ENCODE measurements at regions not wholly inside any gene's neighbourhood (a gene's known extent, or its start where the extent isn't known, plus 50 kb on each side); places are given as distances from the start of the nearest gene placed in this dataset.

- H3K27ac ChIP-seq (ENCODE audit: low read depth, low read length): no peak overlapping the region
- no peaks in the 10 kb centered on the region for H3K23me2 ChIP-seq (ENCODE audit: low read depth, low read length)
- H2AFZ ChIP-seq (ENCODE audit: low read length): no peak overlapping the region
- peaks cover 0 to under 1% of the 10 kb centered on the region in 2 experiments; a peak in 1 of 4 replicates for H3K9me3 ChIP-seq (ENCODE audit: insufficient read depth in 2 of 2, low read depth in 1 of 2, low read length in 1 of 2)
- H3K4ac ChIP-seq (replicated peaks; ENCODE audit: insufficient read length, low read depth, low read length): no peak overlapping the region
- H3K36me3 ChIP-seq (ENCODE audit: control insufficient read depth in 2 of 4, insufficient read depth in 4 of 4, low read length in 3 of 4): no peaks in the 10 kb centered on the region
- H4K20me1 ChIP-seq (replicated peaks in 1 of 2; ENCODE audit: control insufficient read depth in 1 of 2, insufficient read depth in 2 of 2, low read length in 2 of 2): no peaks in the 10 kb centered on the region
- no peak overlapping the region for H3K14ac ChIP-seq (ENCODE audit: insufficient read length)
- no peak overlapping the region for H4K91ac ChIP-seq (replicated peaks; ENCODE audit: insufficient read length, low read length)
- H3K18ac ChIP-seq (ENCODE audit: extremely low read depth, low read length): no peak overlapping the region
- H4K5ac ChIP-seq (ENCODE audit: insufficient read length, low read depth, low read length): no peak overlapping the region
- no peak overlapping the region for H2BK5ac ChIP-seq (ENCODE audit: low read depth, low read length)
- no peak overlapping the region for H3K4me2 ChIP-seq (ENCODE audit: insufficient read depth in 1 of 2, low read depth in 2 of 2, low read length in 2 of 2)
- no peak overlapping the region for H2AK5ac ChIP-seq (ENCODE audit: low read depth, low read length)
- H2BK15ac ChIP-seq (ENCODE audit: low read length): no peak overlapping the region
- no peaks in the 10 kb centered on the region for H3K27me3 ChIP-seq (replicated peaks in 1 of 4; ENCODE audit: control insufficient read depth in 3 of 4, extremely low read depth in 1 of 4, insufficient read depth in 3 of 4, low read length in 3 of 4)
- H3K79me1 ChIP-seq (ENCODE audit: low read depth, low read length): no peaks in the 10 kb centered on the region
- H3K56ac ChIP-seq (replicated peaks; ENCODE audit: insufficient read length, low read depth, low read length): no peak overlapping the region
- no peak overlapping the region for H3K23ac ChIP-seq (ENCODE audit: insufficient read length)
- CTCF ChIA-PET (ENCODE audit: partially characterized antibody): no interaction called here
- no peak overlapping the region for H3K4me3 ChIP-seq (ENCODE audit: extremely low read depth in 1 of 4, insufficient read depth in 2 of 4, low read depth in 3 of 4, low read length in 4 of 4)
- H3K4me1 ChIP-seq (replicated peaks in 1 of 4; ENCODE audit: control insufficient read depth in 3 of 4, insufficient read depth in 4 of 4, low read length in 3 of 4): no peaks in the 10 kb centered on the region
- H2BK12ac ChIP-seq (ENCODE audit: low read depth, low read length): no peak overlapping the region
- 94% methylated on average over 3 of the region's 3 CpGs; no CpG with 5 or more reads in 1 of the 2 experiments for WGBS, 2 experiments (ENCODE audit: extremely low coverage in 1 of 2, insufficient coverage in 1 of 2, insufficient read length in 1 of 2, insufficient replicate concordance in 2 of 2, low coverage in 1 of 2, low lambda C conversion rate in 2 of 2, missing lambda C conversion rate in 1 of 2)
- no peaks in the 10 kb centered on the region for H3K79me2 ChIP-seq (ENCODE audit: control insufficient read depth in 1 of 2, insufficient read depth in 2 of 2, low read length in 2 of 2)
- DNase-seq (ENCODE audit: low read depth in 1 of 2, low spot score in 2 of 2) (no peak), FAIRE-seq (no peak)
- no peak overlapping the region for H4K8ac ChIP-seq (ENCODE audit: extremely low read depth, insufficient read depth, low read length)
- POLR2A ChIA-PET (ENCODE audit: partially characterized antibody): no interaction called here
- H3K9ac ChIP-seq (replicated peaks in 1 of 4; ENCODE audit: extremely low read depth in 1 of 4, low read depth in 3 of 4, low read length in 3 of 4): no peak overlapping the region
- no peak overlapping the region for H2BK20ac ChIP-seq (ENCODE audit: low read length)
- H2BK120ac ChIP-seq (replicated peaks; ENCODE audit: low read depth, low read length): no peak overlapping the region
- TF ChIP-seq CBX5 (IDR thresholded peaks at IDR 0.05; ENCODE audit: low read depth, low read length) (no peak), ATF2 (IDR thresholded peaks at IDR 0.05; ENCODE audit: low read length) (no peak), RBBP5 (IDR thresholded peaks at IDR 0.05; ENCODE audit: borderline replicate concordance, low read depth, low read length) (no peak), TCF12 (IDR thresholded peaks at IDR 0.05; ENCODE audit: low read depth, low read length) (no peak), TBP (IDR thresholded peaks at IDR 0.05; ENCODE audit: low read depth, low read length) (no peak), RNF2 (IDR thresholded peaks at IDR 0.05; ENCODE audit: borderline replicate concordance, low read depth, low read length, missing control alignments, poor library complexity, severe bottlenecking) (no peak), CHD1 (IDR thresholded peaks at IDR 0.05; ENCODE audit: low read depth, low read length) (no peak), EP300 (IDR thresholded peaks at IDR 0.05; ENCODE audit: borderline replicate concordance in 1 of 2, low read depth in 2 of 2, low read length in 2 of 2) (no peak), GTF2F1 (IDR thresholded peaks at IDR 0.05; ENCODE audit: borderline replicate concordance, low read depth, low read length) (no peak), HDAC6 (IDR thresholded peaks at IDR 0.05; ENCODE audit: low read depth, low read length) (no peak), KDM1A (IDR thresholded peaks at IDR 0.05; ENCODE audit: borderline replicate concordance, low read length) (no peak)
These were observed 217.4 kb upstream of the KCNK2 start for GRCh38 chr1:214864896-214865688.
